K562 (cell line): ENCODE measurements at regions not wholly inside any gene's neighbourhood (a gene's known extent, or its start where the extent isn't known, plus 50 kb on each side); places are given as distances from the start of the nearest gene placed in this dataset.

Source experiments
- ATAC-seq: fragments of 200-7000 bp; cut with Tn5 transposase; 3 replicates; pipeline ENCODE4 v1.9.1; 2020; ENCODE audit warnings: moderate library complexity
- BruUV-seq: library from RNA; stranded (reverse); fragments of 400-500 nt; replicated peaks from 2 replicates; lab custom pipeline; 2021; lab: Mats Ljungman, UMichigan
- CTCF ChIA-PET: fragments of 300-600 bp; formaldehyde crosslinking; extraction: SDS; loops from one replicate; lab custom pipeline; 2021; ENCODE audit warnings: low intra/inter-chr PET ratio; lab: Yijun Ruan, JAX
- POLR2A ChIA-PET: fragments of 300-600, 350-650 bp; sonication (Branson Sonifier 250); formaldehyde crosslinking; extraction: SDS; loops from one replicate; lab custom pipeline; 2021; ENCODE audit warnings: antibody characterized with exemption, inconsistent platforms; lab: Yijun Ruan, JAX
- DNase-seq, 4 experiments: peaks; one replicate each; pipeline versions ENCODE4 v3.0.0 to v3.0.0-alpha.2; 2011 to 2018; ENCODE audit warnings: low spot score in 3 of 4, mixed read lengths in 3 of 4; ENCODE audit errors: extremely low read depth in 1 of 4
- FAIRE-seq: peaks from 2 replicates; lab custom pipeline; 2011; peaks lifted over from hg19 to GRCh38; lab: Jason Lieb, UNC
- H2AFZ ChIP-seq: 2 replicates; pipeline ENCODE4 v1.6.0; 2011; ENCODE audit warnings: low read depth, low read length, control low read depth, inconsistent platforms
- H3K27ac ChIP-seq: fragments of 200-600 bp; 3 replicates; pipeline ENCODE4 v1.8.0; 2011; ENCODE audit warnings: low read depth, mild to moderate bottlenecking, control low read depth, inconsistent platforms, low read length, moderate library complexity, mixed read lengths; ENCODE audit errors: extremely low read depth
- H3K27me3 ChIP-seq, 2 experiments: fragments of 300-600 bp in 1 of 2; 2 replicates in 1 of 2; 3 replicates in 1 of 2; pipeline versions ENCODE4 v1.6.0 to v1.8.0; 2011; ENCODE audit warnings: inconsistent platforms in 2 of 2, low read length in 2 of 2, mild to moderate bottlenecking in 1 of 2, mixed read lengths in 1 of 2, moderate library complexity in 1 of 2; ENCODE audit not compliant: control insufficient read depth in 2 of 2, insufficient read depth in 2 of 2
- H3K36me3 ChIP-seq: fragments of 300-600 bp; 3 replicates; pipeline ENCODE4 v1.8.0; 2011; ENCODE audit warnings: mild to moderate bottlenecking, low read length, inconsistent platforms; ENCODE audit not compliant: control insufficient read depth, insufficient read depth
- H3K4me1 ChIP-seq, 2 experiments: fragments of 200-600 bp in 1 of 2; replicated peaks in 1 of 2; 2 replicates in 1 of 2; 3 replicates in 1 of 2; pipeline versions ENCODE4 v1.5.1 to v1.8.0; 2011; ENCODE audit warnings: inconsistent platforms in 2 of 2, low read length in 2 of 2, mild to moderate bottlenecking in 1 of 2, mixed read lengths in 1 of 2, moderate library complexity in 1 of 2; ENCODE audit not compliant: control insufficient read depth in 2 of 2, insufficient read depth in 2 of 2
- H3K4me2 ChIP-seq: 2 replicates; pipeline ENCODE4 v1.6.1; 2011; ENCODE audit warnings: low read length, control low read depth, inconsistent platforms, mixed read lengths; ENCODE audit not compliant: insufficient read depth
- H3K4me3 ChIP-seq: fragments of 200-600 bp; sonication (generic), shearing (Covaris generic); 2 replicates; pipeline ENCODE4 v1.5.1; 2016; ENCODE audit warnings: control low read depth, inconsistent platforms
- H3K79me2 ChIP-seq: fragments of 200-600 bp; 3 replicates; pipeline ENCODE4 v1.8.0; 2011; ENCODE audit warnings: low read length, inconsistent platforms; ENCODE audit not compliant: control insufficient read depth, insufficient read depth
- H3K9ac ChIP-seq, 2 experiments: 2 replicates each; pipeline versions ENCODE4 v1.6.0 to v1.6.1; 2011; ENCODE audit warnings: low read depth in 2 of 2, low read length in 2 of 2, control low read depth in 1 of 2, inconsistent platforms in 1 of 2, mild to moderate bottlenecking in 1 of 2, mixed read lengths in 1 of 2; ENCODE audit not compliant: insufficient read depth in 1 of 2
- H3K9me1 ChIP-seq: one replicate; pipeline ENCODE4 v1.6.0; 2011; ENCODE audit warnings: inconsistent platforms, mild to moderate bottlenecking, low read length, moderate library complexity; ENCODE audit not compliant: control insufficient read depth, insufficient read depth
- H3K9me3 ChIP-seq: replicated peaks from 2 replicates; pipeline ENCODE4 v1.5.1; 2011; ENCODE audit warnings: low read depth, low read length, inconsistent platforms; ENCODE audit not compliant: control insufficient read depth, insufficient read depth
- H4K20me1 ChIP-seq: replicated peaks from 2 replicates; pipeline ENCODE4 v1.6.1; 2011; ENCODE audit warnings: low read length, inconsistent platforms, mixed read lengths; ENCODE audit not compliant: control insufficient read depth, insufficient read depth
- CGGBP1 ChIP-seq: fragments of 250-450 bp; sonication (Bioruptor Pico); IDR thresholded peaks from 2 replicates; pipeline ENCODE4 v1.9.0; 2021; ENCODE audit warnings: mild to moderate bottlenecking
- CREB1 ChIP-seq, 2 experiments: sonication (generic) in 1 of 2; formaldehyde crosslinking in 1 of 2; IDR thresholded peaks; 2 replicates each; pipeline versions ENCODE4 v1.6.1 to v1.8.0; 2012 to 2022; ENCODE audit warnings: inconsistent platforms in 1 of 2, mild to moderate bottlenecking in 1 of 2, missing genetic modification reagents in 1 of 2, moderate library complexity in 1 of 2
- KAT8 ChIP-seq: fragments of 450-650 bp; IDR thresholded peaks from 2 replicates; pipeline ENCODE4 v1.6.1; 2016; ENCODE audit warnings: low read depth, mild to moderate bottlenecking
- NFIC ChIP-seq: fragments of 450-650 bp; IDR thresholded peaks from 2 replicates; pipeline ENCODE4 v1.6.1; 2017; ENCODE audit warnings: mild to moderate bottlenecking, inconsistent platforms
- RBFOX2 ChIP-seq: fragments of 200-400 bp; formaldehyde crosslinking; IDR thresholded peaks from 2 replicates; pipeline ENCODE4 v1.6.1; 2017; ENCODE audit warnings: low read depth, mild to moderate bottlenecking, low read length, moderate library complexity
- ZNF57 ChIP-seq: fragments of 450-650 bp; formaldehyde crosslinking; IDR thresholded peaks from 2 replicates; pipeline ENCODE4 v1.4.0; 2020; ENCODE audit warnings: mild to moderate bottlenecking, moderate library complexity
- ZNF778 ChIP-seq: fragments of 450-650 bp; formaldehyde crosslinking; IDR thresholded peaks from 2 replicates; pipeline ENCODE4 v1.4.0; 2020; ENCODE audit warnings: mild to moderate bottlenecking, moderate library complexity
- in situ Hi-C: fragments of 300-500 bp; cut with MboI; formaldehyde crosslinking; loops from 4 replicates; pipeline ENCODE4 v1.15.0; 2018; ENCODE audit warnings: inconsistent platforms, mixed read lengths
- intact Hi-C: fragments of 100-400 bp; cut with micrococcal nuclease; formaldehyde crosslinking; loops from 2 replicates; pipeline ENCODE4 v1.14.2; 2022
- TF ChIP-seq, protein P1 (sequence below): sonication (generic); formaldehyde crosslinking; IDR thresholded peaks from 2 replicates; pipeline ENCODE4 v1.8.1; 2023; ENCODE audit warnings: missing genetic modification reagents, mild to moderate bottlenecking, borderline replicate concordance

DNA sequence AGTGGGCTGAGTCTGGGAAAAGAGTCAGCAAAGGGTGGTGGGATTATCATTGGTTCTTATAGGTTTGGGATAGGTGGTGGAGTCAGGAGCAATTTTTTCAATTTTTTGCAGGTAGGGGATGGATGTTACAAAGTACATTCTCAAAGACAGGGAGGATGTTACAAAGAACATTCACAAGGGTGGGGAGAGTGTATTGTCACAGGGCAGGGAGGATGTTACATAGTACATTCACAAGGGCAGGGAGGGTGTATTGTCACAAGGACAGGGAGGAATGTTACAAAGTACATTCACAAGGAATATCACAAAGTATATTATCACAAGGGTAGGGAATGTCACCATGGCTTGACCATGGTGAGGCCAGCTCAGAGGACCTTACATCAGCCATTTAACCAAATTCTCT is 58.6 kb upstream of the WDR75 start:
- TF ChIP-seq CGGBP1 (CRISPR knock-in tag) (no peak), ZNF778 (CRISPR knock-in tag) (no peak), ZNF57 (CRISPR knock-in tag) (peak; percentile 98), KAT8 (no peak), NFIC (no peak), RBFOX2 (no peak), CREB1 (IDR thresholded peaks at IDR 0.05) (no peak), CREB1 (CRISPR knock-in tag; IDR thresholded peaks at IDR 0.05) (no peak)
- TF ChIP-seq, protein P1, sequence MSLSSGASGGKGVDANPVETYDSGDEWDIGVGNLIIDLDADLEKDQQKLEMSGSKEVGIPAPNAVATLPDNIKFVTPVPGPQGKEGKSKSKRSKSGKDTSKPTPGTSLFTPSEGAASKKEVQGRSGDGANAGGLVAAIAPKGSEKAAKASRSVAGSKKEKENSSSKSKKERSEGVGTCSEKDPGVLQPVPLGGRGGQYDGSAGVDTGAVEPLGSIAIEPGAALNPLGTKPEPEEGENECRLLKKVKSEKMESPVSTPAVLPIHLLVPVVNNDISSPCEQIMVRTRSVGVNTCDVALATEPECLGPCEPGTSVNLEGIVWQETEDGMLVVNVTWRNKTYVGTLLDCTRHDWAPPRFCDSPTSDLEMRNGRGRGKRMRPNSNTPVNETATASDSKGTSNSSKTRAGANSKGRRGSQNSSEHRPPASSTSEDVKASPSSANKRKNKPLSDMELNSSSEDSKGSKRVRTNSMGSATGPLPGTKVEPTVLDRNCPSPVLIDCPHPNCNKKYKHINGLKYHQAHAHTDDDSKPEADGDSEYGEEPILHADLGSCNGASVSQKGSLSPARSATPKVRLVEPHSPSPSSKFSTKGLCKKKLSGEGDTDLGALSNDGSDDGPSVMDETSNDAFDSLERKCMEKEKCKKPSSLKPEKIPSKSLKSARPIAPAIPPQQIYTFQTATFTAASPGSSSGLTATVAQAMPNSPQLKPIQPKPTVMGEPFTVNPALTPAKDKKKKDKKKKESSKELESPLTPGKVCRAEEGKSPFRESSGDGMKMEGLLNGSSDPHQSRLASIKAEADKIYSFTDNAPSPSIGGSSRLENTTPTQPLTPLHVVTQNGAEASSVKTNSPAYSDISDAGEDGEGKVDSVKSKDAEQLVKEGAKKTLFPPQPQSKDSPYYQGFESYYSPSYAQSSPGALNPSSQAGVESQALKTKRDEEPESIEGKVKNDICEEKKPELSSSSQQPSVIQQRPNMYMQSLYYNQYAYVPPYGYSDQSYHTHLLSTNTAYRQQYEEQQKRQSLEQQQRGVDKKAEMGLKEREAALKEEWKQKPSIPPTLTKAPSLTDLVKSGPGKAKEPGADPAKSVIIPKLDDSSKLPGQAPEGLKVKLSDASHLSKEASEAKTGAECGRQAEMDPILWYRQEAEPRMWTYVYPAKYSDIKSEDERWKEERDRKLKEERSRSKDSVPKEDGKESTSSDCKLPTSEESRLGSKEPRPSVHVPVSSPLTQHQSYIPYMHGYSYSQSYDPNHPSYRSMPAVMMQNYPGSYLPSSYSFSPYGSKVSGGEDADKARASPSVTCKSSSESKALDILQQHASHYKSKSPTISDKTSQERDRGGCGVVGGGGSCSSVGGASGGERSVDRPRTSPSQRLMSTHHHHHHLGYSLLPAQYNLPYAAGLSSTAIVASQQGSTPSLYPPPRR (CRISPR knock-in tag): no peak
- Histone ChIP-seq H3K9ac (no peak overlapping the region), H3K27ac (no peak overlapping the region), H2AFZ (no peak overlapping the region), H4K20me1 (no peaks in the 10 kb centered on the region), H3K9me3 (peaks cover 2% of the 10 kb centered on the region; the same call in 1 of the 2 replicates), H3K4me1 (no peaks in the 10 kb centered on the region), H3K4me2 (no peak overlapping the region), H3K36me3 (no peaks in the 10 kb centered on the region), H3K9me1 (no peaks in the 10 kb centered on the region), H3K27me3 (no peaks in the 10 kb centered on the region), H3K79me2 (no peaks in the 10 kb centered on the region), H3K4me3 (no peak overlapping the region)
- no TSS peak for BruUV-seq
- ChIA-PET CTCF (no interaction called here), POLR2A (no interaction called here)
- in situ Hi-C loops (no loop called here), intact Hi-C loops (no loop called here)
- FAIRE-seq (no peak), DNase-seq (no peak), ATAC-seq (no peak)
